Left kidney (tissue), 1 donor: ENCODE measurements at regions not wholly inside any gene's neighbourhood (a gene's known extent, or its start where the extent isn't known, plus 50 kb on each side); places are given as distances from the start of the nearest gene placed in this dataset.

Experiments
- DNase-seq: peaks from one replicate; pipeline ENCODE4 v3.0.0-alpha.2; 2013

DNA sequence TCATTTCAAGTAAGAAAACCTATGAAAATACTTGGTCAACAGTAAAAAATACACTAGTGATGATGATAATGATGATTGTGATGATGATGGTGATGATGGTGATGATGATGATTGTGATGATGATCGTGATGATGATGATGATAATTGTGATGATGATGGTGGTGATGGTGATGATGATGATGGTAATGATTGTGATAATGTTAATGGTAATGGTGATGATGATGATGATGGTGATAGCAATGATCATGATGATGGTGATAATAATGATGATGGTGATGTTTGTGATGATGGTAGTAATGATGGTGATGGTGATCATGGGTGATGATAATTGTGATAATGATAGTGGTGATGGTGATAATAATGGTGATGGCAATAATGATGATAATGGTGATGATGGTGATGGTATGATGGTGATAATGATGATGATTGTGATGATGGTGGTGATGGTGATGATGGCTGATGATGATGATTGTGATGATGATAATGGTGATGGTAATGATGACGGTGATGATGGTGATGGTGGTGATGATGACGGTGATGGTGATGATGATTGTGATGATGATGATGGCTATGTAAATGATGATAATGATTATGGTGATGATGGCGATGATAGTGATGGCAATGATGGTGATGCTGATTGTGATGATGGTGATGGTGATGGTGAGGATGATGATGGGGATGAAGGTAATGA is 62.1 kb downstream of the VCX3A start:
- DNase-seq: no peak

DNA sequence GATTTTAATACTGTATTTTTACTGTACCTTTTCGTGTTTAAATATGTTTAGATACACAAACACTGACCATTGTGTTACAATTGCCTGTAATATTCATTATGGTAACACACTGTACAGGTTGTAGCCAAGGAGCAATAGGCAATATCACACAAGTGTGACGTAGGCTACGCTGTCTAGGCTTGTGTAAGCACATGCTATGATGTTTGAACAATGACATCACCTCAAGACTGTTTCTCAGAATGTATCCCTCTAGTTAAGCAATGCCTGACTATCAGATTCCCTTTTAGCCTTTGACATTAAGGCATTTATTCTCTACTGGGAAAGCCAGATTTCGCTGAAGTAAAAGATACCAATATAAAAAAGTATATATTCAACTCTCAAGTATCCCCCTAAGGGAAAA is 66.2 kb downstream of the VCX3A start:
- DNase-seq: no peak

DNA sequence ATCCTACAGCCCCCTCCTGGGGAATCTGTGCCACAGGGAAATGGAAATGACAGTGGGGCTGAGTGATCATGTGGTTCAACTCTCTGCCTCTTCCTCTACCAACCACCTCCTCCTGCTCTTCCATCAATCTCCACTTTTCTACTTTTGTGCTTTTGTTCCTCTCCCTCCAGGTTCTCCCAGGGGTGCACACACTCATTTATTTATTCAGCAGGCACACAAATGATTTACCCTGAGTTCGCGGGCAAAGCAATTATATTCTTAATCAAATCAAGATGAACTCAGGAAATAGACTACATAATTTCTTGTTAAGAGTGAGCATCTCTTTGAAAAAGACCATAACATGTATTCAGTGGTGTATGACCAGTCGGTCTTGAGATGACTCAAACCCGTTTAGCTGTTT is 69.2 kb downstream of the VCX3A start:
- DNase-seq: no peak

DNA sequence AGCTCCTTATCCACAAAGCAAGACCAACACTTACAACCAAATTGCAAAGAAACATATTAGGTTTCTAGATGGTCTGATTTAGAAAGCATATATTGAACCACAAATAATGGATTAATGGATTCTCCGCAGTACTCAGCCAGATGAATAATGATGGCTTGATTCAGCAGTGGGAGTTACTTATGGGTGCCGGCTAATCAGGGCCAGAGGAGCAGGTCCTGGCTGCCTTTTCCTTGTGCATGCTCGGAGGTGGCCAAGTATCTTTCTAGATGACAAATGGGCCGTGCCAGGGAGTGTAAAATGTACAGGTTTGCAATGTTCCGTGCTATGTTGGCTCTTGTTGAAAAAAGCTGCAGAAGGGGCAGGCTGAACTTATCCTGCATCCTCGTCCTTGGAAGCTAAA is 70.2 kb downstream of the VCX3A start:
- DNase-seq: no peak

DNA sequence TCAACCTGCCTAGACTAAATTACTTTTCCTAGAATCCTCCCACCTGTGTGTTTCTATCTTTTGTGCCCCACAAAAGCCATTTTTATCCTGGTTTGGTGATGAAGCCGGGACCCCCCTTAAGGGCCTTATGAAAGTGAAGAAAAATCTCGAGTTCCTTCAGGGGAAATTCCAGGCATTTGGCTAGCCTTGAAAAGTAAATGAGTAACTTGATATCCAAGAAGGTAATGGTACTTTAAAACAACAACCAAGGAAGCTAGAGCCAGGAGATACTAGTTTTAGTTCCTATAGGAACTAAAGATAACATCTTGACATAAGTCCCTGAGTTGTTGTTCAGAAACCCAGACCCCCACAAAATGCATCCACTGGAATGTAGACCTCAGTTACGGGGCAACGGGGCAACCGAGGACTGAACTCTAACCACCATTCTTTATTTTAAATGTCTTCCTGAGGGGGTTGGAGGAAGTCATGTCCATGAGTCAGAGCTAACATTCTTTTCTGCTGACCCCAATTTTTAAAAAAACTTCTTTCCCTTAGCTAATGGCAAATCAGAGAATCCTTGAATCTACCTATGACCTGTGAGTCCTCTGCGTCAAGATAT is 73.9 kb downstream of the VCX3A start:
- DNase-seq: peak; percentile 5

DNA sequence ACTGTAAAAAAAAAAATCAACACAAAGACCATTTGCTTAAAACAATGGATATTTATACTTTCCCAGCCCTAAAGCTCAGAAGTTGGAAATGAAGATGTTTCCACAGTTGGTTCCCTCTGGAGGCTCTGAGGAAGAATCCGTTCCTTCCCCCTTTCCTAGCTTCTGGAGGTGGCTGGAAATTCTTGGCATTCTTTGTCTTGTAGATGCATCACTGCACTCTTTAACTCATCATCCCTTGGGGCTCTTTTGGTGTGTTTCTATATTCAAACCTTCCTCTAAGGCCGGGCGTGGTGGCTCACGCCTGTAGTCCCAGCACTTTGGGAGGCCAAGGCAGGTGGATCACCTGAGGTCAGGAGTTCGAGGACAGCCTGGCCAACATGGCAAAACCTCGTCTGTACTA is 78.7 kb downstream of the VCX3A start:
- no peak for DNase-seq

DNA sequence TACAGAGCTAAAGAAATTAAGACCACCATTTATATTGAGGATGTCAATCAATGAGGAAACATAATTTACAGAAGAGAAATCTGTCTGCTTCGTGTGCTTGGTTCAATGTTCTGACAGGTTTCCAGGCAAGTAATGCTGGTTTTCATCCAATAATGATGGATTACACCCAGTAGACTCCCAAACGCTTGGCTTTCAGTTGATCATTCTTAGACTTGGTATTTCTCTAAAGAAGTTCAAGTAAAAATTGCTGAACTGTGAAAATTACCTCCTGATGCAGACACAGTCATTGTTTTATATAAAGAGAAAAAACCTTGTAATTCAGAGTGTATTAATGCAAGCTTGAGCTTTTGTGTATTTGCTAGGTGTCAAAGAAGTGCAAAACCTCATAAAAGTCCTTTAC is 85.0 kb downstream of the VCX3A start:
- no peak for DNase-seq

DNA sequence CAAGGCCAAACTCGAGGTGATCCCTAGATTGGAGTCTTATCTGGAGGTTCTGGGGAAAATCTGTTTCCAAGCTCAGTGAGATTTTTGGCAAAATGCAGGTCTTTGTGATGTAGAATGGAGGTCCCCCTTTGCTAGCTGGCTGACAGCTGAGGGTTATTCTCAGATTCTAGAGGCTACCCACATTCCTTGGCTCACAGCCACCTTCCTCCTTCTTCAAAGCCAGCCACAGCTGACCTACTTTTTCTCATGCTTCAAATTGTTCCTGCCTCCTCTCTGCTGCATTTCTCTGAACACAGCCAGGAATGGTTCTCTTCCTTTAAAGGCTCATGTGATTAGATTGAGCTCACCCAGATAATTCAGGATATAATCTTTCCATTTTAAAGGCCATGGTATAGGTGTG is 86.9 kb downstream of the VCX3A start:
- no peak for DNase-seq

DNA sequence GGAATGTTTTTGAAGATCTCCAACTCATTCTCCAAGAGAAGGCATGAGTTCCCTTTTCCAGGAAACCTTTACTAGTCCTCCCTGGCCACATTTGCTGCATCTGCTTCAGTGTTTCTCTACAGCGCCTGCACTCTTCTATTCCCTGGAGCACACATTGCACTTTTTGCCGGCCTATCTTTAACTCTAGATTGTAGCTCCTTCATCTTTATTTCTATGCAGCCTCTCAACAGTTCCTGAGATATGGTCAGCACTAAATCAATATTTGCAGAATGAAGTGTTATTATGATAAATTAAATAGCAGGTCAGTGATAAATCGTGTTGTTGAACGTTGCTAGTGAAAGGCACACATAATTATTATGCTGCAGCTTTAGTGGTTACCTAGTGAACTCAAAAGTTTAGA is 88.3 kb downstream of the VCX3A start:
- no peak for DNase-seq

DNA sequence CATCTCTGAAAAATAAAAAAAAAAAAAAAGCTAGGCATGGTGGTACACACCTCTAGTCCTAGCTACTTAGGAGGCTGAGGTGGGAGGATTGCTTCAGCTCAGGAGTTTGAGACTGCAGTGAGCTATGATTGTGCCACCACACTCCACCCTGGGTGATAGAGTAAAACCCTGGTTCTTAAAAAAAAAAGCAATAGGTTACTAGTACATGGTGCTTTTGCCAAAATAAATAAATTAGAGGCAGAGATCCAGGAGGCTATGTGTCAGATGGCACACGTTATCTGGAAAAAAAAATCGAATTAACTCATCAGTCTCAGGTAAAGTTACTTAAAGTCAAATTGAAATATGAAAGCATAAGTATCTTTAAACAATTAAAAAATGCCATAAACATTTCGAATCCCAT is 94.3 kb downstream of the VCX3A start:
- no peak for DNase-seq

DNA sequence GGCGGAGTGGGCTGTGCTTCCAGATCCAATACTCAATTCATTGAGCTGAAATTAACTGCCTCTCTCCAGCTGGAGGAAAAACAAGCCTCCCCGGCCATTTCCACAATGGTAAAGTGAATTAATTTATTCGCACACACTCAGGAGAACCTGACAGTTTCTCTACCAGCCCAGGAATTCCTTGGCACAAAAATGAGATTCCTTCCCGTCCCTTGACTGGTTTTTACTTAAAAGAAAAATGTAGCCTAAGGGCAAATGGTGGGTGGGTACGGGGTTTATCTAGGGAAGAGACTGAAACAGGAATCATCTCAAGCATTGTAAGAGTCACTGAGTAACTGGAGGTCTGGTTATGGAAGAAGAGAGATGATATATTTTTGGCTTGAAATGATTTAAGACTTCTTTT is 102.7 kb downstream of the VCX3A start:
- DNase-seq: no peak

DNA sequence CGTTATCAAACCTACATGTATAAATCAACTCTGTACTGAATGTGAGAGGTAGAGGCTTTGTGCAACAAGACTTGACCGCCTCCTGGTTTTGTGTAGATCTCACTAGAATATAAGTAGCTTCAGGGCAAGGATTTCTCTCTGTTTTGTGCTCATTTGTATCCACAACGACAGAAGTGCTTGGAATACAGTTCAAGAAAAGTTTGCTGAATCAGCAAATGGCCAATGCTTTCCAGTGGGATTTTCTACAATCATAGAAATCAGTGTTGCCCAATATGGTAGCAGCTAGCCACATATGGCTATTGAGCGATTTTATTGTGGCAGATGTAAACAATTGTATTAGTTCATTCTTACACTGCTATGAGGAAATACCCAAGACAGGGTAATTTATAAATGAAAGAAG is 127.4 kb downstream of the VCX3A start:
- DNase-seq: no peak

DNA sequence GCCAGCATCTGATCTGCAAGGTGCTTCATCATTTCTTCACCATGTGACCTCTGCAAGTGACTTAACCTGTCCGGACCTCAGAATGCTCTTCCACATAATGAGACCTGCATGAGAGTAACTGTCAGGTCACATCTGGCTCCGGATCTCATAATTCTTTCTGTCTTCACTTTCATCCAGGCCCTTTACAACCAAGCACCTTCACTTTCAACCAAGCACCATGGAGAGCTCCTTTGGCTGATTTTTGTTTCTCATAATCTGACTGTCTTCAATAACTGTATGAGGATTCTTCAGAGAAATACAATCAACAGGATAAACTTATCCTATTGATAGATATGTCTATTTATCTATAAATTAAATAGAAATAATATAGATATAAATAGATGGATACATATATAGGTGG is 148.1 kb downstream of the VCX3A start:
- DNase-seq: no peak

DNA sequence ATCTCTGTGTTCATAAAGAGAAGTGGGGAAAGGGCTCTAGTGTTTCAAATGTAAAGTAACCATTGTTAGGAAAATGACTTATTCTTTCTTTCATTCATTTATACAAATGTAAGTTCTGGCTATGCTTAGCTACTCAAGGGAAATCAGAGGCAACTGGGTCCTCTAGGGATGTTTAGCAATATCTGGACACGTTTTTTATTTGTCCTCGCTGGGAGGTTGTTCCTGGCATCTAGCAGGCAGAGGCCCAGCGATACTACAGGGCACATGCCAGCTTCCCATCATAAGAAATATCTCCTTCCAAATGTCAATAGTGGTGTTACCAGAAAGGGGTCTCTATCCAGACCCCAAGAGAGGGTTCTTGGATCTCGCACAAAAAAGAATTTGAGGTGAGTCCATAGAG is 150.0 kb downstream of the VCX3A start:
- DNase-seq: no peak

DNA sequence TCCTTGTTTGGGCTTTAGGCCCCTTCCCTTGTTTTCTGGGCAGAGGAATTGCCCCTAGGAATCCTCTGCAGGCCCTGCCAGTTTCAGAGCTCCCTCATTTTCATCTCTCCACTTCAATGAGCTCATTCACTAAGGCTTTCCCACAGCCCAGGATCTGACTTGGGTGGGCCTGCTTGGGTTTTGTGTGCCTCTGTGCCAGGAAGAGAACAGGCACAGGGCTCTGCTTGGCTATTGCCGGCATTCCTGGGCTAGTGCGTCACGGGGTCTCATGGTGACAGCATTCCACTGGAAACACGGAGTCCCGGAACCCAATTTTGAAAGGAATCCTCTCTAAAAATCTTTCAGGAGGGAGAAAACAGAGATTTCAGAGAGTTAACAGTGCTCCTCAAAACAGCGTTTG is 150.5 kb downstream of the VCX3A start:
- DNase-seq: no peak

DNA sequence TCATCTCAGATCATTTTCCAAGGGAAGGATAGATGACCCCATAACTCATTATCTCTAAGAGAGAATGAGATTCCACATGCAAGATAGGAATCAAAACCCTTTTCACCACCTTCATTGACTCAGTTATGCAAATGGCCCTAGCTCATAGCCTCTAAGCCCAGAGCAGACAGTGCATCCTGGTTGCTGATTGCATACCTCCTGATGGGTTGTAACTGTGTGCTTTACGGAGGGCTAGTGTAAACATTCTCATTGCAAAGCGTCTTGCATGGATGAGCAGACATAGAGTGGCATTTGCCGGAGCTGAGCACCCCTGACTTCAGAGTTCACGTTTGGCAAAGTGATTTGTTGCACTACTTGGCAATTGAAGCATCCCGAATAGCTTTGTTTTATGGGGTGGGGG is 151.0 kb downstream of the VCX3A start:
- DNase-seq: no peak

DNA sequence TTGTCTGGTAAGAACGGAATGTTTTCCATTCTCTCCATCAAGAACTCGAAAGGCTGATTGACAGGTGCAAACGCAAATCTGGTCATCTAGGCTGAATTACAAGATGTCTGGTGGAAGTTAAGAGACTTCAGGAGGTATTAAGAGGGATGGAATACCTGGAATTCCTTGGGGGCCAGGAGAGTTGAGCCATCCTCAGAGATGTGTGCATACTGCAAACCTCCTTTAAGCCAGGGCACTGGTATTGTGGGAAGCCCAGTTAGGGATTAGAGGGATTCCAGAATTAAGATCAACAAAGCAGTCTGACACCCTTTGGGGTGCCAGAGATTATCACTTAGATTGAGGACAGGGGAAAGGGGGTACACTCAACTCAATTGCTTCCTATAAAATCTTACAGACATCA is 151.4 kb downstream of the VCX3A start:
- DNase-seq: no peak

DNA sequence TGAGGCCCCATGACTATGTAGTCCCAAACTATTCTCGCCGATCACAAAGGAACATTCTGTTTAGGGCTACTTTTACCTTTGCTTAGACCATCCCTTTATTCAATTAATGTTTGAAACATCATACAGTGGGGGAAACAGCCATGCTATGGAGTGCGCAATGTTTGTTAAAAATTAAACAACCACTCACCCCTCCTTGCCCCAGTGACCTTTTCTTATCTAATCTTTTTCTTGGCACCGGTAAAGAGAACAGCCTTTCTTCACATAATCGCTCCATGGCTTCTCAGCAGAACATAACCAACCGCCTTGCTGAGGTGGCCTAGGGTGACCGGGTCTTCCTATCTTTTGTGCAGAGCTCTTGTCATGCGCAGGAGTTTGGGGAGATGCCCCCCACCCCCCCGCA is 152.6 kb downstream of the VCX3A start:
- DNase-seq: no peak

DNA sequence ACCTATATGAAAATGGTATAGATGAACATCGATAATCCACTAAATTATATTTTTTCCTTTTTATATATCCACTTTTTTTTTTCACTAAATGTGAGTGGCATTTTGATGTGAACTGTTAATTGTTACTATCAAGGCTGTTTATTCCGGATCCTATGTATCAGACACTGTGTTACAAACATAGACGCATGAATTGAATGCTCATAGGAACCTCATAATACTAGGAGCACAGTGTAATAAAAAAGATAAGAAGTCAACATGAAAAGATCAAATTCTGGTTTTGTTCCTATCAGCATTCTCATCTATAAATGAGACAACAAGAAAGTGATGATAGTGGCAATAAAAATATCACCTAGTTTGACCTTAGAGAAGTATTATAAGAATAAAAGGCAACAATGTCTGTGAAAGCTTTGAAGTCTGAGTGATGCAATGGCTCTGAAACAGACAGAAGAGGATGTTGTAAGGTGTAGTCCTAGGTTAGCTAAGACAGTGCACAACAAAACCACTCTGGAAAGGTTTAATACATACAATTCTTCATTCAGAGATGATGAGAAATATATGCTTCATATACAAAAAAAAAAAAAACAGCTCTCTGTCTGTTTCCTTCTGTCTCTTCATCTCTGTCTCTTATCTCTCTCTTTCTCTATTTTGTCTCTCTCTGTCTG is 148.6 kb upstream of the NLGN4X start:
- DNase-seq: no peak

DNA sequence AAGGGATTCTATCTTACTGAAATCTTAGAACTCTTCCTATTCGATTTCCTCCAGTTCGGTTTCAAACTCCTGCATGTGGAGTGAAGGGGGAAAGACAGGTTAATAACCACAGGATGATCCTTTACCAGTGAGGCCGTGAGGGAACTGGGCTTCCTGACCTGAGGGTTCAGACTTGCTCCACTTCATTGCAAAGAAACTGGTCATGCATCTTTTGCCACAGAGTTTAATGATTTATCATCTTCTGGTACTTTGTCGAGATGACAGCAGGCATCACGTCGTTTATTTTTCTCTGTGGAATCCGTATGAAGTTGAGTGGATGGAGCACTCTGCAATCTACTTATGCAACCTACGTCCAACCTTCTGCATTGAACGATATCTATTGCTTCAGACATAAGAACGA is 145.9 kb upstream of the NLGN4X start:
- no peak for DNase-seq

DNA sequence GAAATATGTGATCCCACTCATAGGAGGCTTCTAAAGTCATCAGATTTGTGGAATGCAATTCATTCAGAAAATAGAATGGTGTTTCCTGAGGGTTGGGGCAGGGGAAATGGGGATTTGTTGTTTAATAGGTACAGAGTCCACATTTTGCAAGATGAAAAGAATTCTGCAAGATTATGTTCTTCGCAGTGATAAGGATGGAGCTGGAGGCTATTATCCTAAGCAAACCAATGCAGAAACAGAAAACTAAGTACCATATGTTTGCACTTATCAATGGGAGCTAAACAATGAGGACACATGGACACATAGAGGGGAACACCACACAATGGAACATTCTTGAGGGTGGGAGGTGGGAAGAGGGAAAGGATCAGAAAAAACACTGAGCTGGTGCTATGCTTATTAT is 144.3 kb upstream of the NLGN4X start:
- no peak for DNase-seq

DNA sequence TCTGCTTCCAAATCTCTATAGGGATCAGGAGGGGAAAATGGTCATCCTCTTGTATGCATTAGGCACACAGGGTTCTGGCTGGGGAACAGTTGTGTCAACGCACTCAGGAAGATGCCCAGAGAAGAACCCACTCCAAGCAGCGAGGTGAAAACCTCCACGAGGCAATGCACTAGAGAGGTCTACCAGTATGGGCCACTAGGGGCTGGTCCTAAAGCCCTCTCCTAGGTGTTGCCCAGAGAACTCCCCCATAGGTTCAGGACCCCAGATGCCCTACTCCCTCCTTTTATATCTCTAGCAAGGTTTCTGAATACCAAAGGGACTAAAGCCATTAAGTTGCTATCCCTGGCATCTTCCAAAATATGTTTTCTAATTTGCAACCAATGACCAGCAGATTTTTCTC is 142.7 kb upstream of the NLGN4X start:
- no peak for DNase-seq

DNA sequence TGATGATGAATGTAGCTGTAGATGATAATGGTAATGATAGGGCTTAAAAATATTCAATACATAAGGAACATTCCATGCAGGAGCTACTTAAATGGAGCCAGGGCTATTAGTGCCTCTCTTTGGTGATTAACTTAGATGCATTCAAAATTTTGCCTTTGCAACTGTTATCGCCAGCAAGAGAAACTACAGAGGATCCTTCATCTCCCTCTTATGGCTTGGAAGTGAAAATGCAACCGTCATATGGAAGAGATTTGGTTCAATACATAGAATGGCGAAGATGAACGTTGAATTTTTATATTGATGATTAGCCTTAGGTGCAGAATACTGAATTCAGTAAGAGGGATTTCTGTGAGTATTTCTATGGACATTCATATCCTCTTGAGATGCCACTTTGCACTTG is 134.5 kb upstream of the NLGN4X start:
- DNase-seq: no peak

DNA sequence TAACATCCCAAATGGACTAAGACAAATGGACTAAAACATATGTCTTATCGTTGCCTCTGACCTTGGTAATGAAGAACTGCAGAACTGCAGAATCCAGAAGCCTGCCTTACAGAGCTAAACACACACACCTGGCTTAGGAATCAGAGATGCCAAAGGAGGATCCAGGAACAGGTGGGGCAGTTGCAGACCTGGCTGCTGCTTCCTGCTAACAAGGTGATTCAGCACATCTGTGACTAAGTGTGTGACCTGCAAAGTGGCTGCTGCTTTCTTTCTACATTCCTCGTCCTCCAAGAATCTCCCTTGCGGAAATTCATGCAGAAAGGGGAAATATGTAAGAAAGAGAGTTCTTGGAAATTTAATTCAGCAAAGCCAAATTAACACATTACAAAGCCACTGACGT is 96.8 kb upstream of the NLGN4X start:
- DNase-seq: no peak
